IPS DF 19.7 (cell line): ENCODE measurements at regions not wholly inside any gene's neighbourhood (a gene's known extent, or its start where the extent isn't known, plus 50 kb on each side); places are given as distances from the start of the nearest gene placed in this dataset.
"Not testable (repeated sequence)": the region's sequence is repeated elsewhere in the genome, so short reads cannot be mapped to it uniquely, and the experiment has no call there.

Experiments
- DNase-seq: peaks from one replicate; pipeline ENCODE4 v3.0.0-alpha.2; 2013; ENCODE audit warnings: low read depth, low spot score

DNA sequence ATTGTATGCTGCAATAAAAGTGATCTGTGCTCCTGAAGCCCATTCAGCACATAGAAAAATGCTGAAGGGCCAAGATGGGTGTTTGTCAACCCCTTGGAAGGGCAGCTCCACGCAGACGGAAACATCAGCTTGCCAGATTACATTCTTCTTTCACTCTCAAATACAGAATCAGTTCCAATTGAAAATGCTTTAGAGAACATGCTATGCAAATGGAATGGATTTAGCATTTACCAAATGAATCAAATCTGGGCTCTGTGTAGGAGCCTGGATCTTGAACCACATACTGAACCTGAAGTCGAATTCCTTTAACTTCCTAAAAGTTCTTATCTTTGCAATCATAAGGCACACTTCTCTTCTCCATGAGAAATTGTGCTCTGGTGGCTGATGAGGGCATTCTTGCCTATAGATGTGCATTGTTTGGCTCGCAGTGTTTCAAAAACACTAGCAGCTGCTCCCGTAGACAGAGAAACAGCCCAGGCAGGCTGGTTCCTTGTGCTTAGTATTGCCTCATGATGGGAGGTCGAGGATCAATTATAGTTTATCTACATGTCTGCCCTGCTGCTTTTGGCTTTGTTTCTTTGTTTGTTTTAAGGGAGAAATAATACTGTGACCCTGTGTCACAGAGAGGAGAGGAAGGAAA is 489.8 kb upstream of the FLRT2 start:
- DNase-seq, result no peak

DNA sequence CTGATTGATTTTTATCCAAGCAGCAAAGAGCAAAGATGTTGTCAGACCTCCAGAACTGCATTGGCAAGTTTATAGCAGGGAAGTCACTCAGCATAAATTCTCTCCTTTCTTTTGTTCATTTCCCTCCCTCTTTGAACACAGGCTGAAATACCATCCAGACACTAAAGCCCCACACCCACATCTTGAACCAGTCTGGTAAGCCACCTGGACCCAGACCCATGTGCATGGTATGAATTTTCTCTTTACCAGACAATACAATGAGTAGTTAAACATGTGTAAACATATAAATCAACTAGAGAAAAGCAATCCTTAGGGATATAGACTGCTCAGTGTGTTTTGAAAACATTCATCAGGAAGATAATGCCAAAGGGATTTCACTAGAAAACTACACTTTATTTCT is 488.3 kb upstream of the FLRT2 start:
- no peak for DNase-seq

DNA sequence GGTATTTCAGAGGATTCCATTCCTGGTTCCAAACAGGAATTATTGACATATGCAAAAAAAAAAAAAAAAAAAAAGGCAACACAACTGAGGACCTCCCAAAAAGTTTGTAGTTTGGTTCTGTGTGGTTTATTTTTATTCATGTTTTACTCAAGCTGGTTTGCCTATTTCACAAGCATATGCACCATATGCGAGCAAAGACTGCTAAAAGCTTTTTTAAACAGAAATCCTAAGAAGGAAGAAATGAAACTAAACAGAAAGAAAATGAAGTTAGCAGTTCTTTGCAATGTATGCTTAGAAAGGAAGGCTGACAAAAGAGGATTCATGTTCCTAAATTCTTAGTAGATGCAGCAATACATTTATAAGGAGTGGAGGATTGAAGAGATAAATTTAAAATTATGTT is 487.6 kb upstream of the FLRT2 start:
- DNase-seq, result no peak

DNA sequence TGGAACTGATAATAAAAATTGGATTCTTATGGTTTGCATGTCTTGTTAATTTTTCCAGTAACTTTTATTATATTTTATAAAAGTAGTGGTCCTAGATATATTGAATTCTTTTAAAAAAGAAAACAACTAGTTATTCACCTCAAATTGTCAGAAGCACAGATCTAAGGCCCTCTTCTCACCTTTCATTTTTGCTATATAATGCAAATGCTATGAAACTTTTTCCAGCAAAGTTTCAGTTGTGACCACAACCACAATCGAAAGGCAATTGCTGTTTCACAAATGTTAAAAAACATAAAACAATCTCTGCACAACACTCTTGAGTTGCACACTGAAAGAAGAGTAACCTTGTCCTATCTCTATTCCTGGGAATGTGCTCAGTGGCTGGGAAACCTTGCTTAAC is 479.8 kb upstream of the FLRT2 start:
- no peak for DNase-seq

DNA sequence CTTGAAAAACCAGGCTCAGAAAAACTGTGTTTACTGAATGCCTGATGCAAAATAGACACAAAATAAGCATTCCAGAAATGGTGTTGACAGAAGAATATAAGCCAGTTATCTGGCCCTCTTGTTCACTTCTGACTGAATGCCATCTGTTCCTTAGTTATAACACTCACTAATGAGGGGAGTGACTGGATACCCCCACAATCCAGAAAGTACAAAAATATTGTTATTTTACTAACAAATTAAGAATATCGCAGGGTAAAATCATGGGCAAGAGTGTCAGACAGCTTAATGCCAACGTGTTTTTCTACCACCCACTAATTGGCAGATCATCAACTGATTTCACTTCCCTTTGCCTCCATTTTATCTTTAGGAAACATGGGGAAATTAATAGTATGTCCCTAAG is 477.3 kb upstream of the FLRT2 start:
- DNase-seq, result no peak

DNA sequence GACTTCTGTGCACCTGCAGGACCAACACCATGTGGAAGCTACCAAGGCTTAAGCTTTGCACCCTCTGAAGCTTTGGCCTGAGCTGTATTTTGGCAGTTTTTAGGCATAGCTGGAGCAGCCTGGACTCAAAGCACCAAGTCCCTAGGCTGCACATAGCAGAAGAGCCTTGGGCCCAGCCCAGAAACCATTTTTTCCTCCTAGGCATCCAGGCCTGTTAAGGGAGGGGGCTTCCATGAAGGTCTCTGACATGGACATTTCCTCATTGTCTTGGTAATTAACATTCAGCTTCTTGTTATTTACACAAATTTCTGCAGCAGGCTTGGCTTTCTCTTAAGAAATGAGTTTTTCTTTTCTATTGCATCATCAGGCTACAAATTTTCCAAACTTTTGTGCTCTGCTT is 475.8 kb upstream of the FLRT2 start:
- no peak for DNase-seq

DNA sequence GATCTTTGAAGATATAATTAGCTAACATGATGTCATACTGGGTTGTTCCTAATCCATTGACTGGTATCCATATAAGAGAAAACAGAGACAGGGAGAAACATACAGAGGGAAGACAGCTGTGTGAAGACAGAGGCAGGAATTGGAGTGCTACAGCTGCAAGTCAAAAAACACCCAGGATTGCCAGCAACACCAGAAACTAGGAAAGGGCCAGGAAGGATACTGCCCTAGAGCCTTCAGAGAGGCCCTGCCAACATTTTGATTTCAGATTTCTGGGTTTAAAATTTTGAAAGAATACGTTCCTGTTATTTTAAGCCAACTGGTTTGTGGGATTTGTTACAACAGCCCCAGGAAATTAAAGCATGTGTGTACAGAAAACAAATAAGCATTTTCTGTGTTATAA is 473.7 kb upstream of the FLRT2 start:
- DNase-seq, result no peak

DNA sequence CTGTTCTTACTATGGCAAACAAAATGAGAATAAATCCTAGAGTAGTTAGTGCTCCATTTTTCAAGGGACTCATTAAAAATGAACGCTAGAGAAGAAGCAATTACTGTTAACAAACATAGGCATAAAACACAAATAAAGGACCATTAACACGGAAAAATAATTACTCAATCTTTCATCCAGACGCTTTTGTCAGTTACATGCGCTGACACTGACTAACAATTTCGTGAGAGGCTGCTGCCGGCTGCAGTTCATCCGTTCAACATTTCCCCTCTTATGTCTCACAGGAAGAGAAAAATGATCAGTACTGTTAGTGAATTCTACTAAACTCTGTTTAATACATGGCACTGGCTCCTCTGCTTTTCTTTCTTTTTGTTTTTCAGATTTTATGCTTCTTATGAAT is 472.7 kb upstream of the FLRT2 start:
- no peak for DNase-seq

DNA sequence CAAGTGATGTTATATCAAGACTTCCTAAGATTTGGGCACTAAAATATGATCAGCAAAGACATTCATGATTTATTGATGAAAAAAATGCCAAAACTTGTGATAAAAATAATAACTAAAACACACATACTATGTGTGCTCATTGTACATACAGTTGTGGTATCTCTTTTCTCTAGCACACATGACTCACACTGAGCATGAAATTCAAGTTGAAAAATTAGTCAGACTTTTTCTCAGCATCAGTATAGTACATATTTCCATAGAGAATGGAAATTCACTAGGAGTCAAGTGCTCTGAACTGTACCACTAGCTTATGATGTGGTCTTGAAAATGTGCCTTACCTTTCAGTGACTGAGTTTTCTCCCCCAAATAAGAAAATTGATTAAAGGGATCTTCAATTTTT is 471.8 kb upstream of the FLRT2 start:
- no peak for DNase-seq

DNA sequence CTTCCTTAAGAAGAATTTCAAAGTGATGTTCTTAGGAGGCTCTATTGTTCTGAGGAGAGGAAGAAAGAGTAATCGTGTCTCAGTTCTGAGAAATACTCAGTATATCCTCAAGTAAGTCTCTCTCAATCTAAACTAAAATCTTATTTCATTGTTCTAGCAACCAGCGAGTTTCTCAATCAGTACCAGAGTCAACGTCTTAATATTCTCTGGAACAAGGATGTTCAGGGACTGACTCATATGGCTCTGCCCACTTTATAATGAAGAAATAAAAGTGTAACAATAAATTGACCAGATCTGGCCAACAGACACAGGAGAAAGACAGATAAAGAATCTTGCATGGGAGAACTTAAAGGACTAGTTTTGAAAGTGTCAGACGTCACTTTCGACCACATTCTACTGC is 469.8 kb upstream of the FLRT2 start:
- no peak for DNase-seq

DNA sequence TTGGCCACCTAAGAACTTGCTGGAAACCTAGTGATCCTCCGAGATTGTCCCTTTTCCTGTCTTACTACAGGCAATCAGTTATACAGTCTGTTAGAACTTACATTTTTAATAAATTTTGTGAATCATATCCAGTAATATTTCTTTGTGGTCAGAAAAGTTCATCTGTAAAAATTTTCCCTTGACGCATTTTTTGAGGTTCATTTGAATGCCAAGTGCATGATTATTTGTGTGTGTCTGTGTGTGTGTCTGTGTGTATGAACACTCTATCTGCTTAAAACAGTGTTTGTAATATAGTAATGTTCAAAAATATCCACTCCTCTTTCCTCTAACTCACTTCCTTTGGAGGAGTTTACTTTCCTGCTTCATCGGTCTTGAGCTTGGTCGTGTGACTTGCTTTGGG is 468.7 kb upstream of the FLRT2 start:
- no peak for DNase-seq

DNA sequence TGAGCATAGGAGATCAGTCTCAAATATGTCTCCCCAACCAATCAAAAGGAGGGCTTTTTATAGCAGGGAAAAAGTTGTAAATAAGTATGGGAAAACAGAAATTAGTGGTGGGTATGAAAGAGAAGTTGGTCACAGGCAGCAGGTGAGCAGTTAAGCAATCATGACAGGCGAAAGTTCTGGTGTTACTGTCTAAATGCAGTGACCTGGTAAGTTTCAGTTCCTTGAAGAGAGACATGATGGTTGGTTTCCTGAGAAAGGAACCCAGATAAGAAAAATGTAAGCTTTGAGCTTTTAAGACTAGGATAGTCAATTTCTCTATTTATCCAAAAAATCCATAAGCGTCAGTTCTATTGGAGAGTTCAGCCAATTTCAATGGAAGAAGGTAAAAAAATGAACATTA is 466.2 kb upstream of the FLRT2 start:
- DNase-seq, result no peak

DNA sequence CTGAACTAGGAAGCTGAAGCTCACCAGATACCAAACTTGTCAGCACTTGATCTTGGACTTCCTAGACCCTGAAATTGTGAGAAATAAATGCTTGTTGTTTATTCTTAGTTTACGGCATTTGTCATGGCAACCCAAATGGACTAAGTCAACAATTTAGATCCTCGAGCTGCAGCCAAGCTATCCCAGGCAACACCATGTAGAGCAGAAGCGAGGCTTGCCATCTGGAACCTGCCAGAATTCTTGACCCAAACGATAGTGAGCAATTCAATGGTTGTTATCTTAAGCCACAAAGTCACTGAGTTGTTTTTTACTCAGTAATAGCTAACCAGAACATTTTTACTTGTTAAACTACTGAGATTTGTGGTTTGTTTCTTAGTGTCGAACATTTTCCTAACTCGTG is 458.5 kb upstream of the FLRT2 start:
- no peak for DNase-seq

DNA sequence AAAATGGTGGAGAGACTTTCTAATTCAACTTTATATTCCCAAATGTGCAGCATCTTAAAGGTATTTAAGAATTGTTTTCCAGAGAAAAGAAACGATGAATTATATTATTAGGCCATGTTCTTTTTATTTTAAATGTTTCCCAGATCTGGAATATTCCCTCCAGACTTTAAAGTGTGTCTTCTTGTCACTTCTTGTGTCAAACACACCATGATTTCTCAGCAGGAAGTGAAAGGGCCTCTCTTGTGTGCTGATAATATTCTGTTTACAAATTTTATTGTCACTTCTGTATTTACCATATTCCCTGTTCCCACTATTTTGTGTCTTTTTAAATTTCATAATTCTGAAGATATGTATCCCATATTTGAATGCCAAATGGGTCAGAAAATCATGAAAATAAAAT is 455.0 kb upstream of the FLRT2 start:
- no peak for DNase-seq

DNA sequence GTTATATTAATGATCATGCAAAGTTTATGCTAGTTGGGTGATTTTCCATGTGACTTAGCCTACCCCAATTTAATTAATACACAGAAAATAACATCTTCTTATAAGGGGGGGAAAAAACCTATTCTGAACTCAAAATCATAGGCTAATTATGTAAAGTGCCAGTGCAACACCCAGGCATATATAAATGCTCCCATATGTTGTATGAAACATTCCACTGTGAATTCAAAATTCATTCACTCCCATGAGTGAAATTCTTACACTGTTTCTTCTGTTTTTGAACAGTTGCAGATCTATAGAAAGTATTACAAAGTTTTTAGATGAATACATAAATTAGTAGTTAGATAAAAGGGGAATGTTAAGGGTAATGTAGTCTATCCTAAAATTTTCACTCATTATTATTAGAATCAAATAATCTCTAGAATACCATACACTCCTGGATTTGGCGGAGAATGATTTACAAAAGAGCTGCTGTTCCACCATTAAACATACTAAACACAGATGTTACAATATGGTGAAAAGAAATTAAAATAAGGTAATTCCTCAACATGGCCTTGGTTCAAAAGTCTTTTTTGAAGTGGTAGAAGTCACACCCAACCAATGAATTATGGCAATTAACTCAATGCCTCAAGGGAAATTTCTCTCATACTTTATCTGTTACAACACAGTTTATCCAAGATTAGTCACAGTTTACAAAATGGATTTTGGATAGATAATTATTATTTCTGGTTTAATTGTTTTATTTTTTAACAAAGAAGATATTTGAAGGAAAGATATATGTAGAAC is 454.1 kb upstream of the FLRT2 start:
- DNase-seq, result no peak

DNA sequence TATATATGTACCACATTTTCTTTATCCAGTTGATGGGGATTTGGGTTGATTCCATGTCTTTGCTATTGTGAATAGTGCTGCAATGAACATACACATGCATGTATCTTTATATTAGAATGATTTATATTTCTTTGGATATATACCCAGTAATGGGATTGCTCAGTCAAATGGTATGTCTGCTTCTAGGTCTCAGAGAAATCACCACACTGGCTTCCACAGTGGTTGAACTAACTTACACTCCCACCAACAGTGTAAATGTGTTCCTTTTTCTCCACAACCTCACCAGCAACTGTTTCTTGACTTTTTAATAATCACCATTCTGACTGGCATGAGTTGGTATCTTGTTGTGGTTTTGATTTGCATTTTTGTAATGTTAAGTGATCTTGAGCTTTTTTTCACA is 452.2 kb upstream of the FLRT2 start:
- not testable (repeated sequence) for DNase-seq

DNA sequence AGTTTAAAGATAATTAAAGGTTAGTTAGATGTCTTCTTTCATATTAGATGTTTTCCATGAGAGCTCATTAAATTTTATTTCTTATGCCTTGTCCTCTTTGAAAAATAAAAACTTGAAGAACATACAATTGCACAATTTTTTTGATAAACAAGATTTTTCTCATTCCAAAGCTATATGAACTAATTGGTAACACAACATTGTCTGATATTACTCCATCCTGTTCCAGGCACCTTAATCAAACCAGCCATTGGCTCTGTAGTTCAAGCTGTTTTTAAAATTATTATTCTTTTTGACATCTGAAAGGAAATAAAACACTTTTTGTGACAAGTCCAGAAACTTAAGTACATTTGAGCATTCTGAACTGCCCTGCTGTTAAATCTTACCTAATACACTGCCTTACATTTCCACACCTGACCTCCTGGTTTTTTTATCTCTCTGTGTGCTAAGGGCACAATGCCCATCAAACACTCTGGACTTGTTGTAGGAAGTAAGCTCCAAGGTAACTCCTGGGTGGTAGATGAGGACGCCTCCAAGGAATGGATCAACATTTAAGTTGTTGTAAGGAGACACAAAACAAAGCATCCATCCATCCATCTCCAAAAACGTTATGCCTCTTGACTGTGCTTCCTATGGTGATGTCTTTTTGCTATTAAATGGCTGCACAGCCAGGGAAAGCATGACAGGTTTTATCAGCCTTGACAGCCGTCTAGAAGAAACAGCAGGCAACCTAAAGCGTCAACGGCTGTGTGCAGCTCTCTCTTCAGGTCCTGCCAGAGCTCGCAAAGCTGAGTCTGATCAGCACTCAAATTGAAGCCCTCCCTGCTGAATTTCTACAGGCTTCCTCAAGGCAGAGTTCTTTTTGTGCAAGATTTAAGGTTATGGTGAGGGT is 449.9 kb upstream of the FLRT2 start:
- DNase-seq, result no peak

DNA sequence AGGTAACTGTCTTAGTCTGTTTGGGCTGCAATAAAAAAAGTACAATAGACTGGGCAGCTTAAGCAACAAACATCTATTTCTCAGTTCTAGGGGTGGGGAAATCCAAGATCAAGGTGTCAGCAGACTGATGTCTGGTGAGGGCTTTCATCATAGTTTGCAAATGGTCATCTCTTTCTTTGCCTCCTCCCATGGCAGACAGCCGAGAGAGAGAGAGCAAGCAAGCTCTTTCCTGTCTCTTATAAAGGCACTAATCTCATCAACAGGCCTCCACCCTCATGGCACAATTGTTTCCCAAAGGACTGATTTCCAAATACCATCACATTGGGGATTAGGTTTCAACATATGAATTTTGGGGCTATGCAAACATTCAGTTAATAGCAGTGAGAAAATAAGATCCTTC is 445.6 kb upstream of the FLRT2 start:
- DNase-seq, result no peak

DNA sequence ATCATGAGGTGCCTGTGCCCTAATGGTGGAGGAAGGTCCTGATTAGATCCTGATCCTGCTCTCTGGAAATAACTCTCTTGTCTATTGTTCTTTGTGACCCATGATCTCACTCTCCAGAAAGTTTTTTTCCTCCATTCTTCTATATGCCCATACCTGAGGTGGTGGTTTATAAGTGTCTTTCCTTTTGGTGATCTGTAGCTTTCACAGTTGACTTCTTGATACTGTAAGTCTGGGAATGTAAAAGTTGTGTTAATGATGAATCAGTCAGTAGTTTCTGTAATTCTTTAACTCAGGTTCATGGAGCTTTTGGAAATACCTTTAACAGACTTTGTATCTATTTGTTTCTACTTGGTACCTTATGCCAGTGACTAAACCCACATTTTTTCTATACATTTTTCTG is 444.0 kb upstream of the FLRT2 start:
- DNase-seq, result no peak

DNA sequence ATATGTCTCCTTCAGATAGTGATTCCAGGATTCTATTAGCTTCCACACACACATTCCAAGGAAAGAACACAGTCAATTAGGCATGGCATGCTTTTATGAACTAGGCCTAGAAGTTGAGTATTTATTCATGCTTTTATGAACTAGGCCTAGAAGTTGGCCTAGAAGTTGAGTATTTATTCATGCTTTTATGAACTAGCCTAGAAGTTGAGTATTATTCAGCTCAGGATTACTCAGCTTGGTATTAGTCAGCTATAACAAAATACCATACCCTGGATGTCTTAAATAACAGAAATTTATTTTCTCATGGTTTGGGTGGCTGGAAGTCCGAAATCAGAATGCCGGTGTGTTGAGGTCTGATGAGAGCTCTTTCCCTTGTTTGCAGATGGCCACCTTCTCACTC is 442.7 kb upstream of the FLRT2 start:
- DNase-seq, result no peak

DNA sequence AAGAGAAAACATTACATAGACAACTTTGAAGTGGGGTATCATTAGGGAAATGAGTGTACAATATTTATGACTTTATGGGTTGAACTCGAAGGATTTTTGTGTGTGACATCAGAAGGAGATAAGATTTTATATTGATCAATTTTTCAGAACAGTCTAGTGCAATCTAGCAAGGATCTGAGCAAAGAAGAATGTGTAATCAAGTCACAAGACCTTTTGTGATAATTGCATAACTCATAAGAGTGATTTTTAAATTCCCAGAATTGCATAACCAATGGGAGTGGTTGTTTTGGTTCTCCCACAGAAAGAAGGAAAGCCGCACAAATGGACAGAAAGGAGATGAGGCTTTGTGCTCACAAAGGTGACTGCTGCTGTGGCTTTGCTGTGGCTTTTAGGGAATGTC is 441.8 kb upstream of the FLRT2 start:
- DNase-seq, result no peak

DNA sequence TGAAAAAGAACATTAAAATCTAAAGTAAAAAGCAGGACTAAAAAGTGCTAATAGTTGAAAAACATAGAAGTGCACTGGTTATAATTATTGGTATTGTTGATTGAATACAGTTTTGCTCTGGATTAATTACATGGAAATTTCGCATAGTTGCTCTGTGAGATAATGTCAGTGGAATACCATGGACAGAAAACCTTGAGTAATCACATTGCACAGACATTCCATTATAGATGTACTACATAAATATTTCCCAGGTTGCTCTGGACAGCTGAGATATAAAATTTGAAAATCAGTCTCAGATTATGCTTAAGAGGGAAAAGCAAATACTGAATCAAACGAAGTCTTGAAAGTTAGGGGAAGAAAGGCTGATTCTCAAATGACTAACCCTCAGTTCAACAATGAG is 439.3 kb upstream of the FLRT2 start:
- no peak for DNase-seq
